ENCODE measurements at regions not wholly inside any gene's neighbourhood (a gene's known extent, or its start where the extent isn't known, plus 50 kb on each side); places are given as distances from the start of the nearest gene placed in this dataset.

- TF ChIP-seq POLR2A (IDR thresholded peaks at IDR 0.05; ENCODE audit: extremely low read depth, insufficient read length) = no peak
- no peak for TF ChIP-seq CTCF (IDR thresholded peaks at IDR 0.05; ENCODE audit: low read depth, low read length)
- TF ChIP-seq MYC (IDR thresholded peaks at IDR 0.05; ENCODE audit: low read depth, low read length) = no peak
- TF ChIP-seq MAX (IDR thresholded peaks at IDR 0.05; ENCODE audit: low read depth, low read length) = no peak
- no peak overlapping the region for H3K4me3 ChIP-seq (ENCODE audit: low read depth, low read length)
- no peak for DNase-seq (ENCODE audit: low read depth)
Observed at GRCh38 chr9:135269912-135270830, 182.7 kb downstream of the OLFM1 start.

- no peak for TF ChIP-seq MYC (IDR thresholded peaks at IDR 0.05; ENCODE audit: low read depth, low read length)
- TF ChIP-seq CTCF (IDR thresholded peaks at IDR 0.05; ENCODE audit: low read depth, low read length) = no peak
- no peak for TF ChIP-seq MAX (IDR thresholded peaks at IDR 0.05; ENCODE audit: low read depth, low read length)
- no peak for TF ChIP-seq POLR2A (IDR thresholded peaks at IDR 0.05; ENCODE audit: extremely low read depth, insufficient read length)
- no peak for DNase-seq (ENCODE audit: low read depth)
- no peak overlapping the region for H3K4me3 ChIP-seq (ENCODE audit: low read depth, low read length)
Observed at GRCh38 chr9:135271425-135271824, 184.0 kb downstream of the OLFM1 start.

- TF ChIP-seq POLR2A (IDR thresholded peaks at IDR 0.05; ENCODE audit: extremely low read depth, insufficient read length) (no peak), CTCF (IDR thresholded peaks at IDR 0.05; ENCODE audit: low read depth, low read length) (no peak), MAX (IDR thresholded peaks at IDR 0.05; ENCODE audit: low read depth, low read length) (no peak), MYC (IDR thresholded peaks at IDR 0.05; ENCODE audit: low read depth, low read length) (no peak)
- H3K4me3 ChIP-seq (ENCODE audit: low read depth, low read length) = no peak overlapping the region
- DNase-seq (ENCODE audit: low read depth) = no peak
Observed at GRCh38 chr9:135272608-135273007, 185.1 kb downstream of the OLFM1 start.

- H3K4me3 ChIP-seq (ENCODE audit: low read depth, low read length) = no peak overlapping the region
- no peak for DNase-seq (ENCODE audit: low read depth)
- TF ChIP-seq MYC (IDR thresholded peaks at IDR 0.05; ENCODE audit: low read depth, low read length) = no peak
Observed at GRCh38 chr9:135273008-135273407, 185.5 kb downstream of the OLFM1 start.

- TF ChIP-seq POLR2A (IDR thresholded peaks at IDR 0.05; ENCODE audit: extremely low read depth, insufficient read length) = no peak
- DNase-seq (ENCODE audit: low read depth) = no peak
- H3K4me3 ChIP-seq (ENCODE audit: low read depth, low read length) = no peak overlapping the region
Observed at GRCh38 chr9:135275163-135275562, 187.7 kb downstream of the OLFM1 start.

- TF ChIP-seq CTCF (IDR thresholded peaks at IDR 0.05; ENCODE audit: low read depth, low read length) (no peak), MAX (IDR thresholded peaks at IDR 0.05; ENCODE audit: low read depth, low read length) (no peak), POLR2A (IDR thresholded peaks at IDR 0.05; ENCODE audit: extremely low read depth, insufficient read length) (no peak), MYC (IDR thresholded peaks at IDR 0.05; ENCODE audit: low read depth, low read length) (no peak)
- DNase-seq (ENCODE audit: low read depth) = no peak
- H3K4me3 ChIP-seq (ENCODE audit: low read depth, low read length) = no peak overlapping the region
Observed at GRCh38 chr9:135275571-135276289, 188.3 kb downstream of the OLFM1 start.

Data from NB4 (cell line).